HuH-7.5 (cell line): ENCODE measurements at regions not wholly inside any gene's neighbourhood (a gene's known extent, or its start where the extent isn't known, plus 50 kb on each side); places are given as distances from the start of the nearest gene placed in this dataset.

ENCODE experiments used
- DNase-seq: peaks from one replicate; pipeline ENCODE4 v3.0.0; 2011; ENCODE audit warnings: low spot score

- DNase-seq: no peak
Observed at GRCh38 chr21:38556390-38556789, 58.1 kb upstream of the ERG start.

- DNase-seq: no peak
Observed at GRCh38 chr21:38561205-38561604, 62.9 kb upstream of the ERG start.

GRCh38 chr21:38561613-38562581 lies 63.6 kb upstream of the ERG start:
- no peak for DNase-seq

GRCh38 chr21:38567335-38567969 lies 69.2 kb upstream of the ERG start:
- DNase-seq: no peak

- no peak for DNase-seq
Observed at GRCh38 chr21:38567970-38568360, 69.7 kb upstream of the ERG start.

- no peak for DNase-seq
Observed at GRCh38 chr21:38569733-38570132, 71.5 kb upstream of the ERG start.

GRCh38 chr21:38570596-38570995 lies 72.3 kb upstream of the ERG start:
- no peak for DNase-seq

GRCh38 chr21:38574895-38575575 lies 76.8 kb upstream of the ERG start:
- DNase-seq: no peak

- DNase-seq: no peak
Observed at GRCh38 chr21:38577887-38578286, 79.6 kb upstream of the ERG start.

- DNase-seq: no peak
Observed at GRCh38 chr21:38590449-38591217, 92.4 kb upstream of the ERG start.

GRCh38 chr21:38591218-38591537 lies 92.9 kb upstream of the ERG start:
- DNase-seq: no peak

GRCh38 chr21:38596264-38597042 lies 98.2 kb upstream of the ERG start:
- no peak for DNase-seq

GRCh38 chr21:38597421-38597820 lies 99.1 kb upstream of the ERG start:
- DNase-seq: no peak

- DNase-seq: no peak
Observed at GRCh38 chr21:38598413-38598812, 100.1 kb upstream of the ERG start.

GRCh38 chr21:38599381-38599975 lies 101.2 kb upstream of the ERG start:
- DNase-seq: no peak

- no peak for DNase-seq
Observed at GRCh38 chr21:38600106-38600505, 101.8 kb upstream of the ERG start.

- DNase-seq: no peak
Observed at GRCh38 chr21:38605236-38605635, 107.0 kb upstream of the ERG start.

- DNase-seq: no peak
Observed at GRCh38 chr21:38609580-38609979, 111.3 kb upstream of the ERG start.

GRCh38 chr21:38610623-38611251 lies 112.5 kb upstream of the ERG start:
- DNase-seq: no peak

GRCh38 chr21:38611277-38611676 lies 113.0 kb upstream of the ERG start:
- DNase-seq: no peak

- DNase-seq: no peak
Observed at GRCh38 chr21:38613686-38614085, 115.4 kb upstream of the ERG start.
